GM13977 (cell line): ENCODE measurements at regions not wholly inside any gene's neighbourhood (a gene's known extent, or its start where the extent isn't known, plus 50 kb on each side); places are given as distances from the start of the nearest gene placed in this dataset.

ENCODE experiments used
- DNase-seq: peaks from one replicate; pipeline ENCODE4 v3.0.0; 2012; ENCODE audit warnings: low spot score
- in situ Hi-C: fragments of 300-500 bp; cut with MboI; formaldehyde crosslinking; loops from one replicate; pipeline ENCODE4 v1.12.0; 2022; ENCODE audit warnings: low sequenced_read_pairs, low pct_unique_long_range_greater_than_20kb, mixed read lengths, inconsistent platforms; ENCODE audit not compliant: unreplicated experiment
- TF ChIP-seq, protein P1 (sequence below): IDR thresholded peaks from 2 replicates; pipeline ENCODE4 v1.5.1; 2012; ENCODE audit warnings: mild to moderate bottlenecking, control low read depth; ENCODE audit not compliant: insufficient read depth; ENCODE audit errors: extremely low read depth, missing control alignments

DNA sequence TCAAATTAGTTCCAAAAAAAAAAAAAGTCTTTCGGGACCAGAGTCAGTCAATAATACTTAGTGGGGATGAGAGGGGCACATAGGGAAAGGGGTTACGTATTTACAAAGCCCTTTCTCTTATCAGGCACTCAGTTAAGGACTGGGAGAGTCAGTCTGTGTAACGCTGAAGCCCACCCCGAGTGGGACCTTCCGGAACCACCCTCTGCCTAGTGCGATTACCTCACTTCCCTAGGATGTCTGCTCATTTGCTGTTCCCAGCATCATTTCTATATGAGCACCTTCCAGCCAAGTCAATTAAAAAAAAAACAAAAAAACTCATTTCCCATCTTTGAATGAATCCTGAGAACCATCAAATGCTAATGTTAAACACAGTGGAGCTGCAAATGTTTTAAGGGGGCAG lies 76.9 kb downstream of the BMP4 start:
- in situ Hi-C loops, result no loop called here
- TF ChIP-seq, protein P1, sequence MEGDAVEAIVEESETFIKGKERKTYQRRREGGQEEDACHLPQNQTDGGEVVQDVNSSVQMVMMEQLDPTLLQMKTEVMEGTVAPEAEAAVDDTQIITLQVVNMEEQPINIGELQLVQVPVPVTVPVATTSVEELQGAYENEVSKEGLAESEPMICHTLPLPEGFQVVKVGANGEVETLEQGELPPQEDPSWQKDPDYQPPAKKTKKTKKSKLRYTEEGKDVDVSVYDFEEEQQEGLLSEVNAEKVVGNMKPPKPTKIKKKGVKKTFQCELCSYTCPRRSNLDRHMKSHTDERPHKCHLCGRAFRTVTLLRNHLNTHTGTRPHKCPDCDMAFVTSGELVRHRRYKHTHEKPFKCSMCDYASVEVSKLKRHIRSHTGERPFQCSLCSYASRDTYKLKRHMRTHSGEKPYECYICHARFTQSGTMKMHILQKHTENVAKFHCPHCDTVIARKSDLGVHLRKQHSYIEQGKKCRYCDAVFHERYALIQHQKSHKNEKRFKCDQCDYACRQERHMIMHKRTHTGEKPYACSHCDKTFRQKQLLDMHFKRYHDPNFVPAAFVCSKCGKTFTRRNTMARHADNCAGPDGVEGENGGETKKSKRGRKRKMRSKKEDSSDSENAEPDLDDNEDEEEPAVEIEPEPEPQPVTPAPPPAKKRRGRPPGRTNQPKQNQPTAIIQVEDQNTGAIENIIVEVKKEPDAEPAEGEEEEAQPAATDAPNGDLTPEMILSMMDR, result no peak
- DNase-seq, result no peak

DNA sequence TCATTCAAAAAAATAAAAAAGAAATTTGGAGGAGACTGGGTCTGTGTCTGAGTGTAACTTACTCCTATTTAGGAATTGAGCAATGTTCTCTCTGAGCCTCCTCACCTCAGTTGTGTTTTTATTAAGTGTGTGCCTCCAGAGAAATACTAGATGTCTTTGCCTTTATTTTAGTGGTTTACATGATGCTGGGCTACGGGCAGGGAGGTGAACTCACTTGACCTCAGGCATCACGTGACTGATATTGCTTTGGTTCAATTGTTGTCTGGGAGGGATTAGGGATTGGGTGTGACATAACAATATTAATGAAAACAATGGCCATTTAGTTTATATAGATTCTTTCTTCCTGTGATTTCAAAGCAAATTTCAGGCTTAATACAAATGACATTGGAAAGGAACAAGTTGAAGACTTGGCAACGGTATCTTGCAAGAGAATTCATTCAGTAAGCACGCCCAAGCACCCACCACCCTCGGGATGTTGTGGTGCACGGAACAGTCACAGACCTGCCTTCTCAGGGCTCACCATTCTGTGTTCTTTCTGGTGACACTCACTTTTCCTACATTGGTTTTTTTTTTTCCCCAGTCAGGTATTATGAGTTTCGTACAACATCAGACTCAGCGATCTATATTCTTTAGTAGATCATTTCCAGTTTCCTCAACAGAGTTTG lies 77.5 kb downstream of the BMP4 start:
- DNase-seq, result no peak
- TF ChIP-seq, protein P1, result no peak
- in situ Hi-C loops, result no loop called here

DNA sequence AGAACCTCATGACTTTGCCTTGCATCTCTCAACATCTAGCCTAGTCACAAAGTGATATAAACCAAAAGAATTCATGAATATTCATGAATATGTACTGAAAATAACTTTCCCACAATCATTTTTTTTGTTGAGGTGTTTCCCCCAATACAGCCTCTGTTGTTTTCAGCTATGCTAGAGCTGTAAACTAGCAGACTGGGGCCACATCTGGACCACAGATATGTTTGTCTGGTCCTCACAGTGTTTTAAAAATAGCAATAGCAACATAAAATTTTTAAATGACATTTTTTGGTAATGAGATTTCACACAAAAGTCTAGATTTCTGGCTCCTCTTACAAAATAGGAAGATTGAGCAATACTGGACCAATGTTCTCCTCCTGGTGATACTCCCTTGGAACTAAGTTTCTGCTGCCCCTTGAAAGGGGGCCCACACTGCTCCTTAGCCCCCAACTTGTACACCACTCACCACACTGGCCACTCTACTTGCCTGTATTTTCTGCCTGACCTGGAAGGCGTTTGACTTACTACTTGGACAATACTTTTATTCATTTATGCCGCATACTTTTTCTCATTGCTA lies 81.2 kb downstream of the BMP4 start:
- TF ChIP-seq, protein P1, result no peak
- in situ Hi-C loops, result no loop called here
- DNase-seq, result no peak

DNA sequence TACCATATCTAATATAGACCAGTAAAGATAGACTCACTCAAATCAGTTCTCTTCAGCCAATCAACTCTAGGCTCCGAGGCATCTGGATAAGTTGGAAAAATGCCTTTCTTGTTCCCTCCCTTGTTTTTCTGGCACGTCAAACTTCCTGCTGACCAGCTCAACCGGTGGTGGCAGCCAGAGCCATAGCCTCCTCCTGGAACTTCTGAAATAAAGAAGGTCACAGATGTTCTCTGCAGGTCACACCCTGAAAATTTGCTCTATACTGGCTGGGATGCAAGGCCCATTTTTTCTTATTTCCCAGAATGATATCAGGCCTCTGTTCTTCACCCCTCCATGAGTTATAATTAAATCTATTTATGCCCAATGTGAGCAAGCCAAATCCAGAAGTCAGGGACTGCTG lies 81.9 kb downstream of the BMP4 start:
- no peak for DNase-seq
- TF ChIP-seq, protein P1, result no peak
- in situ Hi-C loops, result no loop called here

GRCh38 chr14:53872681-53873089 lies 83.9 kb downstream of the BMP4 start:
- in situ Hi-C loops, result no loop called here
- TF ChIP-seq, protein P1, result no peak
- DNase-seq, result no peak

- TF ChIP-seq, protein P1, result no peak
- in situ Hi-C loops, result no loop called here
These were observed 84.7 kb downstream of the BMP4 start for GRCh38 chr14:53871951-53872350.

More at GRCh38 chr14:53871951-53872350, 84.7 kb downstream of the BMP4 start:
- DNase-seq, result no peak
